ENCODE measurements at regions not wholly inside any gene's neighbourhood (a gene's known extent, or its start where the extent isn't known, plus 50 kb on each side); places are given as distances from the start of the nearest gene placed in this dataset.

DNA sequence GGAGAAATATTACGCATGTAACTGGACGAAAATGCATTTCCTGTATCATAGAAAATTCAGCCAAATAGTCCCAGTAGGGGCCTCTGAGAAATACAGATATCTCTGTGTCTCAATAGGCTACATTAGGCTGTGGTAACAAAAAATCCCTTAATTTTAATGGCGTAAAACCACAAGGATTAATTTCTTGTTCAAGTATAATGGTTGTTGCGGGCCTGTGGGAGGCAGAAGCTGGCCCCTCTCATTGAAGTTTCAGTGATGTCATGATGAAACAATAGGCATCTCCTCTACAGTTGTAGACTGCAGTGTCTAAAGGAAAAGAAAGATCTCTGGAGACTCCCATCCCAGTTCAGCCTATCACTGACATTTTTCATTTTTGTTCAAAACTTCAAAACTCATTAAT is 1625.6 kb upstream of the C9orf72 start:
- CTCF ChIA-PET: no interaction called here
- BruUV-seq (replicated peaks): no TSS peak
- Histone ChIP-seq H4K20me1 (ENCODE audit: insufficient read depth) (no peaks in the 10 kb centered on the region), H3K79me2 (ENCODE audit: low read depth) (no peaks in the 10 kb centered on the region), H2AFZ (no peak overlapping the region), H3K27ac (no peak overlapping the region), H3K4me3 (no peak overlapping the region), H3K4me1 (replicated peaks; ENCODE audit: insufficient read depth) (no peaks in the 10 kb centered on the region), H3K27me3 (ENCODE audit: insufficient read depth, low read depth) (no peaks in the 10 kb centered on the region), H3K4me2 (no peak overlapping the region), H3F3A (ENCODE audit: insufficient read depth, low read depth) (no peaks in the 10 kb centered on the region), H3K36me3 (ENCODE audit: low read depth) (no peaks in the 10 kb centered on the region), H3K9me3 (ENCODE audit: insufficient read depth, low read depth) (no peaks in the 10 kb centered on the region), H3K9me2 (ENCODE audit: insufficient read depth) (no peaks in the 10 kb centered on the region)
- no peak for DNase-seq
- TF ChIP-seq EZH2 (IDR thresholded peaks at IDR 0.05; ENCODE audit: low read depth): no peak
- TF ChIP-seq, protein P1, sequence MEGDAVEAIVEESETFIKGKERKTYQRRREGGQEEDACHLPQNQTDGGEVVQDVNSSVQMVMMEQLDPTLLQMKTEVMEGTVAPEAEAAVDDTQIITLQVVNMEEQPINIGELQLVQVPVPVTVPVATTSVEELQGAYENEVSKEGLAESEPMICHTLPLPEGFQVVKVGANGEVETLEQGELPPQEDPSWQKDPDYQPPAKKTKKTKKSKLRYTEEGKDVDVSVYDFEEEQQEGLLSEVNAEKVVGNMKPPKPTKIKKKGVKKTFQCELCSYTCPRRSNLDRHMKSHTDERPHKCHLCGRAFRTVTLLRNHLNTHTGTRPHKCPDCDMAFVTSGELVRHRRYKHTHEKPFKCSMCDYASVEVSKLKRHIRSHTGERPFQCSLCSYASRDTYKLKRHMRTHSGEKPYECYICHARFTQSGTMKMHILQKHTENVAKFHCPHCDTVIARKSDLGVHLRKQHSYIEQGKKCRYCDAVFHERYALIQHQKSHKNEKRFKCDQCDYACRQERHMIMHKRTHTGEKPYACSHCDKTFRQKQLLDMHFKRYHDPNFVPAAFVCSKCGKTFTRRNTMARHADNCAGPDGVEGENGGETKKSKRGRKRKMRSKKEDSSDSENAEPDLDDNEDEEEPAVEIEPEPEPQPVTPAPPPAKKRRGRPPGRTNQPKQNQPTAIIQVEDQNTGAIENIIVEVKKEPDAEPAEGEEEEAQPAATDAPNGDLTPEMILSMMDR (conservative IDR thresholded peaks at IDR 0.05): no peak
- POLR2A ChIA-PET (ENCODE audit: unreplicated experiment): no interaction called here
- intact Hi-C loops (cut with micrococcal nuclease; ENCODE audit: unreplicated experiment): no loop called here

DNA sequence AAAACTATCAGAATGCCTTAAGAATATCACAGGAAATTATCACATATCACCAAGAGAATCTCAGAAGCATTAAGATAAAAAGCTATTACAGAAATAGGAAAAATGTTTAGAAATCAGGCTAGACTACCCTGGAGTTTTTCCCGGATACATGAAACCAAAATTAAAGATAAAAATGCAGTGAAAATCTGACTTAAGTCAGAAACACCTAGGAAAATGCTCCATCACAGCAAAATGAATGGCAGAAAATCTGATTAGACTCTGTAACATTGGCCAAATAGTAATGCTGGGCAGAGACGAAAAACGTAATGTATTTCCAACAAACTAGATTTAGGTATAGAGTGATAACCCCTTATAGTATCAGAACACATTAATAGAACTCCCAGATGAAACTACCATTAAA is 1626.7 kb upstream of the C9orf72 start:
- no peaks in the 10 kb centered on the region for H3F3A ChIP-seq (ENCODE audit: insufficient read depth, low read depth)
- H3K79me2 ChIP-seq (ENCODE audit: low read depth): no peaks in the 10 kb centered on the region
- intact Hi-C loops (cut with micrococcal nuclease; ENCODE audit: unreplicated experiment): no loop called here
- H3K9me3 ChIP-seq (ENCODE audit: insufficient read depth, low read depth): no peaks in the 10 kb centered on the region
- TF ChIP-seq, protein P1 (conservative IDR thresholded peaks at IDR 0.05): no peak
- TF ChIP-seq EZH2 (IDR thresholded peaks at IDR 0.05; ENCODE audit: low read depth): no peak
- no peaks in the 10 kb centered on the region for H4K20me1 ChIP-seq (ENCODE audit: insufficient read depth)
- no peak for DNase-seq
- ChIA-PET POLR2A (ENCODE audit: unreplicated experiment) (no interaction called here), CTCF (no interaction called here)
- H3K4me3 ChIP-seq: no peak overlapping the region
- H3K27ac ChIP-seq: no peak overlapping the region
- no TSS peak for BruUV-seq (replicated peaks)
- H3K4me2 ChIP-seq: no peak overlapping the region
- H3K4me1 ChIP-seq (replicated peaks; ENCODE audit: insufficient read depth): no peaks in the 10 kb centered on the region
- no peaks in the 10 kb centered on the region for H3K27me3 ChIP-seq (ENCODE audit: insufficient read depth, low read depth)
- H2AFZ ChIP-seq: no peak overlapping the region
- H3K36me3 ChIP-seq (ENCODE audit: low read depth): no peaks in the 10 kb centered on the region
- H3K9me2 ChIP-seq (ENCODE audit: insufficient read depth): no peaks in the 10 kb centered on the region

- no peak overlapping the region for H3K27ac ChIP-seq
- TF ChIP-seq EZH2 (IDR thresholded peaks at IDR 0.05; ENCODE audit: low read depth): no peak
- TF ChIP-seq, protein P1 (conservative IDR thresholded peaks at IDR 0.05): no peak
- H3K4me3 ChIP-seq: no peak overlapping the region
- H3K79me2 ChIP-seq (ENCODE audit: low read depth): no peaks in the 10 kb centered on the region
- no peaks in the 10 kb centered on the region for H3K9me2 ChIP-seq (ENCODE audit: insufficient read depth)
- H3K27me3 ChIP-seq (ENCODE audit: insufficient read depth, low read depth): no peaks in the 10 kb centered on the region
- no peak overlapping the region for H2AFZ ChIP-seq
- H4K20me1 ChIP-seq (ENCODE audit: insufficient read depth): no peaks in the 10 kb centered on the region
- no peak for DNase-seq
- POLR2A ChIA-PET (ENCODE audit: unreplicated experiment): no interaction called here
- no peaks in the 10 kb centered on the region for H3F3A ChIP-seq (ENCODE audit: insufficient read depth, low read depth)
- no TSS peak for BruUV-seq (replicated peaks)
- no peak overlapping the region for H3K4me2 ChIP-seq
- CTCF ChIA-PET: no interaction called here
- H3K36me3 ChIP-seq (ENCODE audit: low read depth): no peaks in the 10 kb centered on the region
- intact Hi-C loops (cut with micrococcal nuclease; ENCODE audit: unreplicated experiment): no loop called here
- H3K9me3 ChIP-seq (ENCODE audit: insufficient read depth, low read depth): no peaks in the 10 kb centered on the region
- H3K4me1 ChIP-seq (replicated peaks; ENCODE audit: insufficient read depth): no peaks in the 10 kb centered on the region
These were observed 1627.4 kb upstream of the C9orf72 start for GRCh38 chr9:29200650-29201049.

Data from PC-9 (cell line).